ENCODE measurements at regions not wholly inside any gene's neighbourhood (a gene's known extent, or its start where the extent isn't known, plus 50 kb on each side); places are given as distances from the start of the nearest gene placed in this dataset.

GRCh38 chr1:96922181-96922580, 200.6 kb downstream of the PTBP2 start (continued):
- TF ChIP-seq AR (CRISPR knock-in tag; IDR thresholded peaks at IDR 0.05): no peak

- peaks cover 5% of the 10 kb centered on the region for H3K4me1 Mint-ChIP-seq
- H3K27me3 Mint-ChIP-seq (ENCODE audit: low read depth): no peaks in the 10 kb centered on the region; the same call in 1 of the 2 replicates
- CTCF ChIA-PET: no interaction called here
- POLR2A ChIA-PET: no interaction called here
- no peak for ATAC-seq
- no peak overlapping the region for H3K4me3 Mint-ChIP-seq
- DNase-seq (ENCODE audit: low spot score): no peak
- TF ChIP-seq ESRRA (CRISPR knock-in tag; IDR thresholded peaks at IDR 0.05; ENCODE audit: borderline replicate concordance) (no peak), GABPB1 (CRISPR knock-in tag; IDR thresholded peaks at IDR 0.05) (no peak), ZNF138 (CRISPR knock-in tag; conservative IDR thresholded peaks at IDR 0.05) (no peak), ZNF512 (CRISPR knock-in tag; IDR thresholded peaks at IDR 0.05; ENCODE audit: borderline replicate concordance) (no peak), CREB1 (CRISPR knock-in tag; IDR thresholded peaks at IDR 0.05) (no peak), TCF7 (CRISPR knock-in tag; IDR thresholded peaks at IDR 0.05; ENCODE audit: low read depth) (no peak), FOXK1 (CRISPR knock-in tag; IDR thresholded peaks at IDR 0.05) (no peak), HMGA2 (CRISPR knock-in tag; IDR thresholded peaks at IDR 0.05) (no peak)
- peaks cover 28% of the 10 kb centered on the region for H3K36me3 Mint-ChIP-seq
- H3K9me3 Mint-ChIP-seq: peaks cover 51% of the 10 kb centered on the region
- H3K27ac Mint-ChIP-seq: no peak overlapping the region
Measured at GRCh38 chr1:96923753-96924152, 202.2 kb downstream of the PTBP2 start.

GRCh38 chr1:96926176-96926575, 204.6 kb downstream of the PTBP2 start:
- DNase-seq (ENCODE audit: low spot score) (no peak), ATAC-seq (no peak)
- no peak overlapping the region for H3K27ac Mint-ChIP-seq
- peaks cover 32% of the 10 kb centered on the region for H3K36me3 Mint-ChIP-seq
- peaks cover 3% of the 10 kb centered on the region; the same call in 1 of the 2 replicates for H3K4me1 Mint-ChIP-seq
- ChIA-PET POLR2A (no interaction called here), CTCF (no interaction called here)
- no peak overlapping the region for H3K4me3 Mint-ChIP-seq
- H3K27me3 Mint-ChIP-seq (ENCODE audit: low read depth): no peaks in the 10 kb centered on the region
- H3K9me3 Mint-ChIP-seq: peaks cover 55% of the 10 kb centered on the region
- TF ChIP-seq KAT7 (CRISPR knock-in tag; IDR thresholded peaks at IDR 0.05; ENCODE audit: borderline replicate concordance) (no peak), ZNF512 (CRISPR knock-in tag; IDR thresholded peaks at IDR 0.05; ENCODE audit: borderline replicate concordance) (no peak), ZNF671 (CRISPR knock-in tag; IDR thresholded peaks at IDR 0.05) (no peak), ATF3 (CRISPR knock-in tag; conservative IDR thresholded peaks at IDR 0.05) (no peak), ZBTB21 (CRISPR knock-in tag; IDR thresholded peaks at IDR 0.05; ENCODE audit: borderline replicate concordance) (no peak), E2F1 (CRISPR knock-in tag; IDR thresholded peaks at IDR 0.05) (no peak), ZNF396 (CRISPR knock-in tag; IDR thresholded peaks at IDR 0.05; ENCODE audit: borderline replicate concordance) (no peak), TEAD4 (CRISPR knock-in tag; IDR thresholded peaks at IDR 0.05) (no peak), ZNF532 (CRISPR knock-in tag; IDR thresholded peaks at IDR 0.05; ENCODE audit: borderline replicate concordance) (no peak), IRF1 (CRISPR knock-in tag; IDR thresholded peaks at IDR 0.05) (no peak), ZMAT4 (CRISPR knock-in tag; IDR thresholded peaks at IDR 0.05) (no peak), FOXJ3 (CRISPR knock-in tag; IDR thresholded peaks at IDR 0.05; ENCODE audit: borderline replicate concordance) (no peak)

Measured in WTC11 (cell line).